RCC 7860 (cell line): ENCODE measurements at regions not wholly inside any gene's neighbourhood (a gene's known extent, or its start where the extent isn't known, plus 50 kb on each side); places are given as distances from the start of the nearest gene placed in this dataset.
A peak's percentile ranks its signal among the peaks of the same experiment; 100 is the strongest.
"Not testable (repeated sequence)": the region's sequence is repeated elsewhere in the genome, so short reads cannot be mapped to it uniquely, and the experiment has no call there.

Source experiments
- DNase-seq: peaks from one replicate; pipeline ENCODE4 v3.0.0-alpha.2; 2015; ENCODE audit warnings: low spot score
- FAIRE-seq: peaks from 2 replicates; lab custom pipeline; 2012; peaks lifted over from hg19 to GRCh38; lab: Jason Lieb, UNC

GRCh38 chr2:209141818-209142217, 282.0 kb upstream of the MAP2 start:
- DNase-seq: no peak
- FAIRE-seq: no peak

GRCh38 chr2:209145220-209145691, 278.6 kb upstream of the MAP2 start:
- DNase-seq, FAIRE-seq: not testable (repeated sequence)

GRCh38 chr2:209145941-209146681, 277.7 kb upstream of the MAP2 start:
- no peak for FAIRE-seq
- DNase-seq: no peak

DNA sequence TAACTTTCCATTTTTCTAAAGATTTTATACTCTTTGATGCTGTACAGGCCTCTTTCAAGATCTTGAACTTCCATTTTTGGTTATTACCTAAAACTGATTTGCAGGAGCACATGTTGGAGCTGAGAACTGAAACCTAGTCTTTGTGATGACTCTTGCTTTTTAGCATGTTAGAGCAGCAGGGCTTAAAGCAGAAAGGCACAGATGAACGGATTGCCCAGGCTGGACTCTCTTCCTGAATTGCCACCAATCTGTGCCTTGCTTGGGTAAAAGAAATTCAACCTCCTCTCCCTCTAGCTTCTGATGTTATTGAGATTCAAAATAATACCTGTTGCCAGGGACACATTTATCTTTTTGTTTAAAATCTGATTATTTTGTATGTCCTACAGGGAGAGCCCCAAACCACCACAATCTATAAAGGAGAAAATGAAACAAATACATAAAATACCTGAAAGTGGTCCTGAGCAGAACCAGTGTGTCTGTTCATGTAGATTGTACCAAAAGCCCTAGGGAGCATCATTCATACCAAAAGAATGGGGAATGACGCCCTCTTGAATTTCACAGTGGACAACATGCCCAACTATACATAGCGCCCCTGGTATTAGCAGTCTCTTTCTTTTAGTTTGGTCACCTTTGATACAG, 277.0 kb upstream of the MAP2 start:
- DNase-seq (no peak), FAIRE-seq (no peak)

DNA sequence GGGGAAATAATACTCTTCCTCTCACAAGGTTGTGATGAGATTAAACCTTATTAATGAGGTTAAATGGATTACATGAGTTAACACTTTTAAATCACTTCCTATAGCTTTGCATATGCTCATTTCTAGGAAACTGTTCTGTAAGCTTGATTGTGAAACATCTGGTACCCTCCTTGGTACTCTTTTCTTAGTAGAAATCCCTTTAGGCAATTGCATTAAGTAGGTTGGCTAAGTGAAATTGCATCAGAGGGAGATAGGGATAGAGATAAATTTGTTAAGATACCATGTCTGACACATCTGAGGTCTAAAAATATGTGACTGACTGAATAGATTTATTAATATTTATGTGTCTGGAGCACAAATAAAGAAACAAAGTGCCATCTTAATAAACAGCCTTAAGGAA, 275.9 kb upstream of the MAP2 start:
- DNase-seq: no peak
- FAIRE-seq: no peak

DNA sequence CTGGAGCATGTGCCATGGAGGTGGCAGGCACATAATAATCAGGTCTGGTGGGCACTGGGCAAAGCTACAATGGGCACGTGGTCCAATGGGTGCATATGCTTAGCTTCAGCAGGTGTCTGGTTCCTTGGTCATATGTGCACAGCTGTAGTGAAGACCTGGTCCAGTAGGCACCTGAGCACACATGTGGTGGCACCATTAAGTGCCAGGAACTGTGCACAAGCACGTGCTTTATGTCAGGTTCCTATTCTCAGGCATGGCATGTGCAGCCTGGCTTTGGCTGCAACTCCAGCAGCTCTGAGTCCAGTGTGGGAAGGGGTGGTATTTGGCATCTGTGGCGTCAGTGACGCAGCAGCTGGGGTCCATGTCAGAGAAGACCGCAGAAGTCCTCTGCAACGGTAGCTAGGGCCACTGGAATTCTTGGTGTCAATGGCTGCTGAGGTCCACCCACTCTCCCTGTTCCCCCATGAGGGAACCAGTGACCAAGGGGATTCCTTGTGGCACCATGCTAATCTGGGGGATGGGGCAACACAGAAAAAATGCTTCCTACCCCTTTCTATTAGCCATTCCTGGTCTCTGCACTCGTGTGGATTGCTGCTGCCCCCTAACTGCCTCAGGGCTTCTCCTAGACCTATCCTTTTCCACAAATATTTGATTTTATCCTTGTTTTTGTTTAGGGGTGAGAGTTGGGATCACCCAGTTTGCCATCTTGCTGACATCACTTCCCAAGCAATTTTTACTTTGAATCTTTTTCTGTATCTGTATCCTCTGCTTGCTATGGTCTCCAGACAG, 262.9 kb upstream of the MAP2 start:
- DNase-seq (no peak), FAIRE-seq (no peak)

DNA sequence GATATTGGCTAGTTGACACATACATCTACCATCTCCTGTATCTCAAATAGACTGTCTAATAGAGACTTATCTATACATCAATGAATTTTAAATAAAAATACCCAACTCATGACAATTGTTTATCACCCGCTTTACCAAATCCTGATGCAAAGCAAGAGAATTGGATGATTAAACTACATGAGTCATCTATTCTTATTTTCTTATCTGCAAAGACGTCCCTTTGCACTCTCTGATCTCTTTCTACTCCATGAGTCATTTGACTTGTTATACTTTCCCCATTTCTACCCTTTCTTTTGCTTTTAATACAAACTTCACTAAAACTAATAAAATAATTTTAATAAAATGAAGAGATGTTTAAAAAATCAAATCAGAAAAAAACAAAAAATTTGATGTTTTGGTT, 261.7 kb upstream of the MAP2 start:
- FAIRE-seq (no peak), DNase-seq (peak; percentile 28)

GRCh38 chr2:209181984-209182383, 241.9 kb upstream of the MAP2 start:
- FAIRE-seq (no peak), DNase-seq (no peak)

GRCh38 chr2:209186886-209187285, 237.0 kb upstream of the MAP2 start:
- not testable (repeated sequence) for DNase-seq, FAIRE-seq

DNA sequence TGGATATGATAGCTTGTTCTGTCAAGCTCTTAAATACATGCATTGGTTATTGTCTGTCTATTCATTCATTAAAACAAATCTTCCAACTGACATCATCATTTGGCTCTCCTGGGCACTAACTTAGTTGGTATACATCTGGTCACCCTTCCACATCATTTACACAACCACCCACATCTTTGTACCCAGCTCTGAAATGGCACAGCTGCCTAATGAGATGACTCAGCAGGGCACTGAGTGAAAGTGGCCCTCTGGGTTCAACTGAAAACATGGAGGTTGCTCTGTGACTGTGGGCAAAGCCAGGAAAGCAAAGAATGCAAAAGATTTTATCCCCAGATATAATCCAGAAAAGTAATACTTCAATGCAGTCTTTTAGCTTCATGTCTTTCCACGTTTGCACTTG, 234.0 kb upstream of the MAP2 start:
- no peak for FAIRE-seq
- DNase-seq: no peak

- DNase-seq (no peak), FAIRE-seq (no peak)
These were observed 232.7 kb upstream of the MAP2 start for GRCh38 chr2:209191139-209191538.

DNA sequence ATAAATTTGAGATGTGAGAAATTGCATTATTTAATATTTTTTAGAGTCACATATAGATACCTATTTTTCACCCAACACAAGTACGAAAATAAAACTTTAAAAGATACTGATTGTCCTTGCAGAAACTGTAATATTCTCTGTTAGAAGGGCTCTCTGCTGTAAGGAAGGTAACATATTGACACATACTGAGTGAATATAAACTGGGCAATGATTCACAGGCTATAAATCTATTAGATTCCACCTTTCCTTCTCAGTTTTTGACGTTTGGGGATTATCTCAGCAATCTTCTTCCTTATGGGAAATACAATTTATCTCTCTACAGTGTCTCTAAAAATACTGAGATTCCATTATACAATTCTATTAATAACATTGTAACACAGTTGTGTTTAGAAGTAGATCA, 229.1 kb upstream of the MAP2 start:
- no peak for FAIRE-seq

GRCh38 chr2:209208211-209208610, 215.6 kb upstream of the MAP2 start:
- FAIRE-seq (peak; percentile 40), DNase-seq (peak; percentile 30)

More for the DNA sequence above, 229.1 kb upstream of the MAP2 start:
- no peak for DNase-seq

GRCh38 chr2:209209943-209210342, 213.9 kb upstream of the MAP2 start:
- DNase-seq (no peak), FAIRE-seq (no peak)

GRCh38 chr2:209230560-209230959, 193.3 kb upstream of the MAP2 start:
- no peak for FAIRE-seq
- DNase-seq: no peak

- no peak for FAIRE-seq
These were observed 187.5 kb upstream of the MAP2 start for GRCh38 chr2:209236377-209236776.

DNA sequence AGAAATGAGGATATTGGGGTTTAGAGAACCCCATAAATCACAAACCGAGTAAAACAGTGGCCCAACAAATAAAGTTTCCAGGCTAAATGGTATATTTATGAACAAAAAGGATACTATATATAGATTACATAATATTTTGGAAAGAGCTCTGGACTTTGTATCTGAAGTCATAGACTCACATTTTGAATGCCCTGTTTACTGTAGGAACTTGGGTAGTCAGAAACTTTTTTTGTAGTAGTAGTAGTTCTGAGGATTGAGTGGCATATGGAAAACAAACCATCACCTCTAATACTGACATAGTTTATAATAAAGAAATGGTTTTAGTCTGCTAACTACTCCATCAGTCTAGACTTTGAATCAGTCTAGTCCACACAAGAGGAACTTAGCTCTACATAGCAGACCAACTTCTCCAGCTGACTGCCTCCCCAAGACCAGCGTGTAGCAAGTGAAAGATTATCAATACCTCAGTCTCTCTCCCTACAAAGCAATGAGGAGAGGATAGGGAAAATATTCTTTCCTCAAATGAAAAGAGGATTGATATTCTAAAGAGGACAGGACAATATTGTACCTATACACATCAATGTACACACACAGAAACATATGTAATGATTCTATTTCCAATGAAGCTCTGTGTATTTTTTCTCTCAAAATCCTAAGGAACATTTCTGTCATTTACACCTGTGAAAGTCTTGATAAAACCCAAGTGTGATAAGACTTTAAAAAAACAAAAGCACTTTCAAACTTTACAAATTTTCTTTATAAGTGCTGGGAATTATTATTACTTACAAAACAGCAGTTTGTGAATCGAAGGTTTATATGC, 184.9 kb upstream of the MAP2 start:
- no peak for DNase-seq
- FAIRE-seq: no peak

More at GRCh38 chr2:209236377-209236776, 187.5 kb upstream of the MAP2 start:
- DNase-seq: no peak

DNA sequence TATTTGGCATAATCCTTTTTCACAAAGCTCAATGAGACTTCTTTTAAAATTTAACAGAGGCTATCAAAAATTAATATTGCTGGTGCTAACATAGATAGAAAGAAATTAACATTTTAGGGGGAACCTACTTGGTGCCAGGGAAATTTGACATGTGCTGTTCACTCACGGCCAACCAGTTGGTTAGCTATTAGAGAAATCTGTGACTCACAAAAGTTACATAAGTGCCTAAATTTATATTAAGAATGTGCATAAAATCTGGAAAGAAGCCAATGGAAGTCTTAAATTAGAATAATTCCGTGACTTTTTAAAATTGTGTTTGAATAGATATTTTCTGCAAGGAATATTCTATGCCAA, 184.3 kb upstream of the MAP2 start:
- no peak for DNase-seq
- no peak for FAIRE-seq

DNA sequence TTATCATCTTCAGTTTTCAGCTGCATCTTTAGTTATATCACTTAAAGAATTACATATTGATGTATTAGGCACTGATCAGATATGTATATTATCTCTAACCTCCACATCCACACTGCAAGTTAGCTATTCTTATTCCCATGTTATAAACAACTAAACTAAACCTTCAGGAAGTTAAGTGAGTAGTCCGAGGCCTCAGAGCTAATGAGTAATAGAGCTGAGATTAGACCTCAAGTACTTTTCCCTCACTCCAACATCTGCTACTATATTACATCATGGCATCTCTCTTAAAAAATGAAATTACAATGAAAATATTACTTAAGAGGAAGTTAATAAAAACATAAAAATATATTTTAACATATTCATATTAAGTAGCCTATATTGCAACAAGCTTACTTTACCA, 183.6 kb upstream of the MAP2 start:
- FAIRE-seq: no peak

DNA sequence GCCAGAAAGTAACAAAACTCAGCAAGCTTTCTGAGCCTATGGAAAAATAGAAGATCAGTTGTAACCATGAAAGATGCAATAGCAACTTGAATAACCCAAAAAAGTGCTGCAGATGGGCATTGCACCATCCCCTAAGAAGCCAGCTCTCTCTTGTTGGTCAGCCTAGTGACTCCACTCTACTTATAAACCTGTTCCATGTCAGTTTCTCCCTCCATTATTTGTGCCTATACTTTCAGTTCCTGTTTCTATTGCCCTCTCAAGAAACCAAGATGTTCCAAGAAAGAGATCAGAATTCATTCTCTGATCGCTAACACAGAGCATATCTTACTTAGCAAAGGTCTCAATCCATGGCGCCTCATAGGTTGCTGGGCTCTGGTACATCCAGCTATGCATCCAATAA, 170.3 kb upstream of the MAP2 start:
- FAIRE-seq: no peak
- DNase-seq: no peak

More for the DNA sequence above, 183.6 kb upstream of the MAP2 start:
- DNase-seq: no peak

- FAIRE-seq (no peak), DNase-seq (no peak)
These were observed 164.1 kb upstream of the MAP2 start for GRCh38 chr2:209259767-209260166.
